ENCODE measurements at regions not wholly inside any gene's neighbourhood (a gene's known extent, or its start where the extent isn't known, plus 50 kb on each side); places are given as distances from the start of the nearest gene placed in this dataset.

- Histone ChIP-seq H3K27ac (ENCODE audit: low read length) (no peak overlapping the region), H3K27me3 (ENCODE audit: control insufficient read depth in 1 of 2, insufficient read depth in 2 of 2, low read length in 2 of 2) (no peaks in the 10 kb centered on the region), H3K9me3 (ENCODE audit: control insufficient read depth in 2 of 2, low read length in 2 of 2) (no peaks in the 10 kb centered on the region), H3K4me3 (ENCODE audit: low read length in 2 of 2) (no peak overlapping the region), H3K36me3 (ENCODE audit: control insufficient read depth in 2 of 2, insufficient read depth in 2 of 2, low read length in 2 of 2) (no peaks in the 10 kb centered on the region), H3K9ac (ENCODE audit: low read length in 2 of 2) (no peak overlapping the region), H3K4me1 (ENCODE audit: control insufficient read depth, insufficient read depth, low read length) (no peaks in the 10 kb centered on the region)
Measured at GRCh38 chr7:26600411-26600810, 264.0 kb downstream of the SKAP2 start.

DNA sequence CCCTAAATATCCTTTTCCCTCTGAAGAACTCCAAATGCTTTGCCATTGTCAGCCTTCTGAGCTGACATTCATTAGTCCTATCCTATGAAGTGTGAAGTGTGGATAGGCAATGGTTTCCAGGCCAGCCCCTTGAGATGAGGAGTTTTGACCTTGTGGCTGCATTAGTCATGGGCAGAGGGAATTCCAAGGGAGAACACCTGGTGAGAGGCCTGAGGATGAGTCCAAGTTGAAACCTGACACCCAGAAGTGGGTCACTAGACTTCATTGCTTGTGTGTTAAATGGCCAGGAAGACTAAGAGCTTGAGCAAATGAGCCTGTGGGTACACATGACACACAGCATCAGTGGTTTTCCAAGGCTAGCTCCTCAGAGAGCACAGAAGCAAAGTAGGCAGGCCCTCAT lies 260.8 kb downstream of the SKAP2 start:
- H3K36me3 ChIP-seq (ENCODE audit: control insufficient read depth in 2 of 2, insufficient read depth in 2 of 2, low read length in 2 of 2): no peaks in the 10 kb centered on the region
- no peak overlapping the region for H3K27ac ChIP-seq (ENCODE audit: low read length)
- H3K27me3 ChIP-seq (ENCODE audit: control insufficient read depth in 1 of 2, insufficient read depth in 2 of 2, low read length in 2 of 2): no peaks in the 10 kb centered on the region
- H3K4me3 ChIP-seq (ENCODE audit: low read length in 2 of 2): no peak overlapping the region
- H3K9ac ChIP-seq (ENCODE audit: low read length in 2 of 2): no peak overlapping the region
- no peaks in the 10 kb centered on the region for H3K4me1 ChIP-seq (ENCODE audit: control insufficient read depth, insufficient read depth, low read length)
- H3K9me3 ChIP-seq (ENCODE audit: control insufficient read depth in 2 of 2, low read length in 2 of 2): peaks cover 0 to 2% of the 10 kb centered on the region in 2 donors

DNA sequence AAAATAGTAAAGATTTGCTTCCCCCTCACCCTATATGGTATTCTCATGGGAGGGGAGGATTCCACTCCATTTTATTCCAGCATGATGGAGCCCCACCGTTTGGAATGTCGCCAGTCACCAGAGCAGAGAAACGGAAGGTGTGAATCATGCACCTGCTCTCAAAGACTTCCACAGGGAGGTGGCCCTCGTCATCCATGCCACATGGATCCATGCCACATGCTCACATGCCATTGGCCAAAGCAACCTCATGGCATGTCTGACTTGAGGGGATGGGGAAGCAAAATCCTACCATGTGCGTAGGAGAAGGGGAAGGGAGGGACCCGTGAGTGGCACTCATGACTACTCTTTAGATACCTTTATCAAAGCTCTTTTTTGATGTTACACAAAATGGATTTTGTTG lies 256.0 kb downstream of the SKAP2 start:
- no peak overlapping the region for H3K27ac ChIP-seq (ENCODE audit: low read length)
- H3K4me1 ChIP-seq (ENCODE audit: control insufficient read depth, insufficient read depth, low read length): no peaks in the 10 kb centered on the region
- no peak overlapping the region for H3K9ac ChIP-seq (ENCODE audit: low read length in 2 of 2)
- H3K27me3 ChIP-seq (ENCODE audit: control insufficient read depth in 1 of 2, insufficient read depth in 2 of 2, low read length in 2 of 2): no peaks in the 10 kb centered on the region
- H3K9me3 ChIP-seq (ENCODE audit: control insufficient read depth in 2 of 2, low read length in 2 of 2): peaks cover 0 to 2% of the 10 kb centered on the region in 2 donors
- no peak overlapping the region for H3K4me3 ChIP-seq (ENCODE audit: low read length in 2 of 2)
- H3K36me3 ChIP-seq (ENCODE audit: control insufficient read depth in 2 of 2, insufficient read depth in 2 of 2, low read length in 2 of 2): no peaks in the 10 kb centered on the region

DNA sequence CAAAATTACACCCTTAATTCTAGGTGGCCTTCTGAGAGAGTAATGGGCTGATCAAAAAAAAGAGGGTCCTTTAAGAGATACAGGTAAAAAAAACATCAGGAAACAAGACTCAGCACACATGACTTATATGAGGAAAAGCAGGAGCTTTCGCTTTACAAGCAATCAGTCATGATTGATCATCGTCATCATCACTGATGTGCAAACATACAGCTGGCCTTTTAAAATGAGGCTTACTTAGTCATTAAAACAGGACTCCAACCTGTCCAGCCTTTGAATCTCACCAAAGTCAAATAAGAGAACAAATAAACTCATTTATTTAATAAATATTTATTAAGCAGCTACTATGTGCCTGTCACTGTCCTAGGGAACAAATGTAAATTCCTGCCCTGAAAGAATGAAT lies 255.3 kb downstream of the SKAP2 start:
- no peak overlapping the region for H3K4me3 ChIP-seq (ENCODE audit: low read length in 2 of 2)
- peaks cover 0 to 2% of the 10 kb centered on the region in 2 donors for H3K27me3 ChIP-seq (ENCODE audit: control insufficient read depth in 1 of 2, insufficient read depth in 2 of 2, low read length in 2 of 2)
- no peak overlapping the region for H3K27ac ChIP-seq (ENCODE audit: low read length)
- H3K4me1 ChIP-seq (ENCODE audit: control insufficient read depth, insufficient read depth, low read length): no peaks in the 10 kb centered on the region
- H3K9ac ChIP-seq (ENCODE audit: low read length in 2 of 2): no peak overlapping the region
- peaks cover 0 to 2% of the 10 kb centered on the region in 2 donors for H3K9me3 ChIP-seq (ENCODE audit: control insufficient read depth in 2 of 2, low read length in 2 of 2)
- no peaks in the 10 kb centered on the region for H3K36me3 ChIP-seq (ENCODE audit: control insufficient read depth in 2 of 2, insufficient read depth in 2 of 2, low read length in 2 of 2)

DNA sequence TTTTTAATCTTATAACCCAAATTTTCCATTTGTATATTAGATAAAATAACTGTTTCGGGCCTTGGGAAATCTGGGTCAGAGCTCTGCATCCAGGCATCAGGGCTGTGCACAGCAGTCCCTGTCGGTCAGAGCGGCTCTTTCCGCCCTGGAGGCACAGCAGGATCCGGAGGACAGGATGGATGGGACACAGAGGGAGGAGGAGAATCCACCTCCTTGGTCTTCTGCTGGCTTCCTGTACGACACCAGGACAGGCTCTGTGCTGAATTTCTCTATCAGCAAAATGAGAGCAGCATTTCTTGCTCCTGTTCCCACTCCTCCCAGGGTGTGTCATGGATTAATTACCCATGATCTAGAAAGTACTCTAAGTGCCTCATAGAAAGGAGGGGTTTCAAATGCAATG lies 254.9 kb downstream of the SKAP2 start:
- Histone ChIP-seq H3K4me3 (ENCODE audit: low read length in 2 of 2) (no peak overlapping the region), H3K9ac (ENCODE audit: low read length in 2 of 2) (no peak overlapping the region), H3K9me3 (ENCODE audit: control insufficient read depth in 2 of 2, low read length in 2 of 2) (peaks cover 0 to 2% of the 10 kb centered on the region in 2 donors), H3K27me3 (ENCODE audit: control insufficient read depth in 1 of 2, insufficient read depth in 2 of 2, low read length in 2 of 2) (peaks cover 0 to 2% of the 10 kb centered on the region in 2 donors), H3K36me3 (ENCODE audit: control insufficient read depth in 2 of 2, insufficient read depth in 2 of 2, low read length in 2 of 2) (no peaks in the 10 kb centered on the region), H3K27ac (ENCODE audit: low read length) (no peak overlapping the region), H3K4me1 (ENCODE audit: control insufficient read depth, insufficient read depth, low read length) (no peaks in the 10 kb centered on the region)

DNA sequence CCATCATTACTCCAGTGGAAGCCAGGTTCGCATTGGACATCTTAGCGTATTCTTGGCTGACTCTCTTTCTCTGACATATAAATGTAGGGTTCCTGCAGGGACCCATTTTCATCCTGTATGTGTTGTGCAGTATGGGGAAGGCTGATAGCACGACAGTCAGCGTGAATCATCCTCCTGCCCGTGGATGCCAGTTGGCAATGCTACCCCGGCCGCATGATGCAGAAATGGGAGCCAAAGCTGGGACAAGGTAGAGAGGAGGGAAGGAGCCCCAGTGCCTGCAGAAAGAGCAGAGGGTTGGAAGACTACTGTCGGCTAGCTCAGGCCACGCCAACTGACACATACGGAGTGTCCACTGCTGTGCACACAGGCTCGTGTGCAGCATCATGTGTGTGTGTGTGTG lies 251.6 kb downstream of the SKAP2 start:
- Histone ChIP-seq H3K4me3 (ENCODE audit: low read length in 2 of 2) (no peak overlapping the region), H3K27ac (ENCODE audit: low read length) (no peak overlapping the region), H3K4me1 (ENCODE audit: control insufficient read depth, insufficient read depth, low read length) (no peaks in the 10 kb centered on the region), H3K27me3 (ENCODE audit: control insufficient read depth in 1 of 2, insufficient read depth in 2 of 2, low read length in 2 of 2) (peaks cover 0 to 2% of the 10 kb centered on the region in 2 donors), H3K36me3 (ENCODE audit: control insufficient read depth in 2 of 2, insufficient read depth in 2 of 2, low read length in 2 of 2) (peaks cover 0 to 2% of the 10 kb centered on the region in 2 donors), H3K9me3 (ENCODE audit: control insufficient read depth in 2 of 2, low read length in 2 of 2) (peaks cover 0 to 2% of the 10 kb centered on the region in 2 donors), H3K9ac (ENCODE audit: low read length in 2 of 2) (no peak overlapping the region)

DNA sequence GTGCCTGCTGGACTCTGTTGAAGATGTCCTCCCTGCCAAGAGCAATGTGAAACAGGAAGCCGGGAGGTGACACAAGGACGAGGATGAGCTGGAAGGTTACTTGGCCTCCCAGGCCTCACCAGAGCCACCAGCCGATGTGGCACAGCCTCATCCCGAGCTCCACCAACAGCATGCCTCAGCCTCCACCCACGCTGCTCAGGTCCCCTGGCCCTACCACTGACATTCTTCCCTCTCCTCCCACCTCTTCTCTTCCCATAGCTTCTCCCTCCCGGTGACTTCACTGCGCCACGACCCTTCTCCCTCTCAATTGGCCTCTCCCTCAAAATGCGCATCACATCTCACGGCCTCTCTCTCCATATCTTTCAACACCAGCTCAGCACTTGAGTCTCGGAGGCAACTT lies 249.9 kb downstream of the SKAP2 start:
- H3K9ac ChIP-seq (ENCODE audit: low read length in 2 of 2): no peak overlapping the region
- H3K27ac ChIP-seq (ENCODE audit: low read length): no peak overlapping the region
- H3K4me3 ChIP-seq (ENCODE audit: low read length in 2 of 2): no peak overlapping the region
- H3K36me3 ChIP-seq (ENCODE audit: control insufficient read depth in 2 of 2, insufficient read depth in 2 of 2, low read length in 2 of 2): peaks cover 0 to 2% of the 10 kb centered on the region in 2 donors
- H3K9me3 ChIP-seq (ENCODE audit: control insufficient read depth in 2 of 2, low read length in 2 of 2): no peaks in the 10 kb centered on the region
- peaks cover 0 to 2% of the 10 kb centered on the region in 2 donors for H3K27me3 ChIP-seq (ENCODE audit: control insufficient read depth in 1 of 2, insufficient read depth in 2 of 2, low read length in 2 of 2)
- no peaks in the 10 kb centered on the region for H3K4me1 ChIP-seq (ENCODE audit: control insufficient read depth, insufficient read depth, low read length)

DNA sequence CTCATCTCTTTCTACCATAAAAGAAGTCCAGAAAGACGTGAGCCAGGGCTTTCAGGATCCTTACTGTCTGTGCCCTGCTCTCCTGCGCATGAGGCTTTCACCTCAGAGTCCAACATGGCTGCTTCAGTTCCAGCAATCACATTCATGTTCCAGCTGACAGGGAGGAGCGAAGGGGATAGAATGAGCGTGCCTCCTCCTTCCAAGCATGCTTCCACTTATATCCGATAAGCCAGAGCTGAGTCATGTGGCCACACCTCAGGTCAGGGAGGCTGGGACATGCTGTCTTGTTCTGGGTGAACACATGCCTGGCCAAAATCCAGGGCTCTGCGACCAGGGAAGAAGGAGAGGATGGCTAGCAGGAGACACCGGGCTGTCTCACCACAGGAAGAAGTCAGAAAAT lies 248.2 kb downstream of the SKAP2 start:
- Histone ChIP-seq H3K9ac (ENCODE audit: low read length in 2 of 2) (no peak overlapping the region), H3K4me3 (ENCODE audit: low read length in 2 of 2) (no peak overlapping the region), H3K4me1 (ENCODE audit: control insufficient read depth, insufficient read depth, low read length) (no peaks in the 10 kb centered on the region), H3K9me3 (ENCODE audit: control insufficient read depth in 2 of 2, low read length in 2 of 2) (no peaks in the 10 kb centered on the region), H3K27ac (ENCODE audit: low read length) (no peak overlapping the region), H3K27me3 (ENCODE audit: control insufficient read depth in 1 of 2, insufficient read depth in 2 of 2, low read length in 2 of 2) (peaks cover 0 to 2% of the 10 kb centered on the region in 2 donors), H3K36me3 (ENCODE audit: control insufficient read depth in 2 of 2, insufficient read depth in 2 of 2, low read length in 2 of 2) (peaks cover 0 to 2% of the 10 kb centered on the region in 2 donors)

GRCh38 chr7:26617066-26617465 lies 247.3 kb downstream of the SKAP2 start:
- H3K9ac ChIP-seq (ENCODE audit: low read length in 2 of 2): no peak overlapping the region
- H3K4me1 ChIP-seq (ENCODE audit: control insufficient read depth, insufficient read depth, low read length): no peaks in the 10 kb centered on the region
- no peak overlapping the region for H3K27ac ChIP-seq (ENCODE audit: low read length)
- no peak overlapping the region for H3K4me3 ChIP-seq (ENCODE audit: low read length in 2 of 2)
- no peaks in the 10 kb centered on the region for H3K9me3 ChIP-seq (ENCODE audit: control insufficient read depth in 2 of 2, low read length in 2 of 2)
- peaks cover 0 to 2% of the 10 kb centered on the region in 2 donors for H3K27me3 ChIP-seq (ENCODE audit: control insufficient read depth in 1 of 2, insufficient read depth in 2 of 2, low read length in 2 of 2)
- H3K36me3 ChIP-seq (ENCODE audit: control insufficient read depth in 2 of 2, insufficient read depth in 2 of 2, low read length in 2 of 2): peaks cover 0 to 2% of the 10 kb centered on the region in 2 donors
